ENCODE measurements at regions not wholly inside any gene's neighbourhood (a gene's known extent, or its start where the extent isn't known, plus 50 kb on each side); places are given as distances from the start of the nearest gene placed in this dataset.
"Not testable (repeated sequence)": the region's sequence is repeated elsewhere in the genome, so short reads cannot be mapped to it uniquely, and the experiment has no call there.

DNA sequence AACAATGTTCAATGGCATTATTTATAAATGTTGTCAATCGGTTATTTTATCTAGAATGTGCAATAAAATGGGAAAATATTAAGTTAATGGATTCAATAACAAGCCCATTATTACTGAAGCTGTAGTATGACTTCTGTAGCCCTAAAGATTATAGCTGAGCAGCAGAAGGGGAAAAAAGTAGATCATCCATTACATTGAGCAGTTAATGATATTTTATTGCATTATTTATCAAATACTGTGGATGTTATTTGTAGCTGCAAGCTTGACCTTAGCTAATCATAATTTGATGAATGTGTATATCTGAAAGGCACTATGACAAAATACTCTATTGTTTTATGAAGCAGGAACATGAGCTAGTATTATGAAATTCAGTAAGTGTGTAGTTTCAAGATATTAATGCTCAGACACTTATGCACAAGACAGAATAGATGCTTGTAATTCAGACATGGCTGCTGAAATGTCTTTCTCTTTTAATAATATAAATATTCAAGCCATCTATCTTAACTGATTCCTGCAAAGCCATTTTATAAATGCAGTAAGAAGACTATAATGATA lies 131.5 kb upstream of the MGAT4C start:
- intact Hi-C loops (cut with micrococcal nuclease), result no loop called here
- H3K4me3 Mint-ChIP-seq, result no peak overlapping the region
- CTCF ChIA-PET, result no interaction called here
- H3K27me3 Mint-ChIP-seq, result no peaks in the 10 kb centered on the region
- TF ChIP-seq, protein P1, sequence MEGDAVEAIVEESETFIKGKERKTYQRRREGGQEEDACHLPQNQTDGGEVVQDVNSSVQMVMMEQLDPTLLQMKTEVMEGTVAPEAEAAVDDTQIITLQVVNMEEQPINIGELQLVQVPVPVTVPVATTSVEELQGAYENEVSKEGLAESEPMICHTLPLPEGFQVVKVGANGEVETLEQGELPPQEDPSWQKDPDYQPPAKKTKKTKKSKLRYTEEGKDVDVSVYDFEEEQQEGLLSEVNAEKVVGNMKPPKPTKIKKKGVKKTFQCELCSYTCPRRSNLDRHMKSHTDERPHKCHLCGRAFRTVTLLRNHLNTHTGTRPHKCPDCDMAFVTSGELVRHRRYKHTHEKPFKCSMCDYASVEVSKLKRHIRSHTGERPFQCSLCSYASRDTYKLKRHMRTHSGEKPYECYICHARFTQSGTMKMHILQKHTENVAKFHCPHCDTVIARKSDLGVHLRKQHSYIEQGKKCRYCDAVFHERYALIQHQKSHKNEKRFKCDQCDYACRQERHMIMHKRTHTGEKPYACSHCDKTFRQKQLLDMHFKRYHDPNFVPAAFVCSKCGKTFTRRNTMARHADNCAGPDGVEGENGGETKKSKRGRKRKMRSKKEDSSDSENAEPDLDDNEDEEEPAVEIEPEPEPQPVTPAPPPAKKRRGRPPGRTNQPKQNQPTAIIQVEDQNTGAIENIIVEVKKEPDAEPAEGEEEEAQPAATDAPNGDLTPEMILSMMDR (IDR thresholded peaks at IDR 0.05), result no peak
- DNase-seq (no peak), ATAC-seq (ENCODE audit: low read depth) (no peak)
- peaks cover 4% of the 10 kb centered on the region for H3K9me3 Mint-ChIP-seq
- H3K36me3 Mint-ChIP-seq (ENCODE audit: low read depth), result no peaks in the 10 kb centered on the region
- no peaks in the 10 kb centered on the region for H3K4me1 Mint-ChIP-seq
- no peak overlapping the region for H3K27ac Mint-ChIP-seq
- POLR2A ChIA-PET, result no interaction called here

- H3K9me3 Mint-ChIP-seq; intact Hi-C loops (cut with micrococcal nuclease); H3K4me1 Mint-ChIP-seq: not testable (repeated sequence)
Observed at GRCh38 chr12:86383759-86384158, 127.6 kb upstream of the MGAT4C start.

DNA sequence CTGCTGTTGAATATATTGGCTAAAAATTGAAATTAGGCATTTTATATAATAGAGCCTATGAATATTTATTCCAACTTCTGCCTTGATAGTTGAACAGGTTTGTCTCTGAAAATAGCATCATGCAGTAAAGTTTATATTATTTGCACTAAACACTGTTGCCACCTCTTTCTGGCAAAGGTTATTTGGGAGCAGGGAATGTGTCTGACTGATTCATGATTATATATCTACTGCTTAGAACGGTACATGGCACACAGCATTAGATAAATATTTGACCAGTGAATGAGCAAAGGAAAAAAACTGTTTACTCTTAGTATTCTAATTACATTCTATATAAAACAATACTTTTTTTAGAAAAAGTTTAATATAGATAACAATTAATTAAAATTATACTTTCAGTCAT lies 123.1 kb upstream of the MGAT4C start:
- Mint-ChIP-seq H3K27me3 (no peaks in the 10 kb centered on the region), H3K4me3 (no peak overlapping the region), H3K4me1 (no peaks in the 10 kb centered on the region), H3K27ac (no peak overlapping the region), H3K36me3 (ENCODE audit: low read depth) (no peaks in the 10 kb centered on the region), H3K9me3 (no peaks in the 10 kb centered on the region)
- ChIA-PET POLR2A (no interaction called here), CTCF (no interaction called here)
- intact Hi-C loops (cut with micrococcal nuclease), result no loop called here
- TF ChIP-seq, protein P1 (IDR thresholded peaks at IDR 0.05), result no peak
- ATAC-seq (ENCODE audit: low read depth) (no peak), DNase-seq (no peak)

More at GRCh38 chr12:86383759-86384158, 127.6 kb upstream of the MGAT4C start:
- POLR2A ChIA-PET; H3K36me3 Mint-ChIP-seq (ENCODE audit: low read depth); H3K27me3 Mint-ChIP-seq; H3K27ac Mint-ChIP-seq; DNase-seq; H3K4me3 Mint-ChIP-seq; ATAC-seq (ENCODE audit: low read depth); CTCF ChIA-PET: not testable (repeated sequence)

- no peak for DNase-seq
- intact Hi-C loops (cut with micrococcal nuclease), result no loop called here
- Mint-ChIP-seq H3K4me3 (no peak overlapping the region), H3K27ac (no peak overlapping the region), H3K36me3 (ENCODE audit: low read depth) (no peaks in the 10 kb centered on the region), H3K27me3 (no peaks in the 10 kb centered on the region), H3K9me3 (no peaks in the 10 kb centered on the region), H3K4me1 (no peaks in the 10 kb centered on the region)
- TF ChIP-seq, protein P1 (IDR thresholded peaks at IDR 0.05), result no peak
- no peak for ATAC-seq (ENCODE audit: low read depth)
- CTCF ChIA-PET, result no interaction called here
- POLR2A ChIA-PET, result no interaction called here
Observed at GRCh38 chr12:86376052-86376451, 119.9 kb upstream of the MGAT4C start.

DNA sequence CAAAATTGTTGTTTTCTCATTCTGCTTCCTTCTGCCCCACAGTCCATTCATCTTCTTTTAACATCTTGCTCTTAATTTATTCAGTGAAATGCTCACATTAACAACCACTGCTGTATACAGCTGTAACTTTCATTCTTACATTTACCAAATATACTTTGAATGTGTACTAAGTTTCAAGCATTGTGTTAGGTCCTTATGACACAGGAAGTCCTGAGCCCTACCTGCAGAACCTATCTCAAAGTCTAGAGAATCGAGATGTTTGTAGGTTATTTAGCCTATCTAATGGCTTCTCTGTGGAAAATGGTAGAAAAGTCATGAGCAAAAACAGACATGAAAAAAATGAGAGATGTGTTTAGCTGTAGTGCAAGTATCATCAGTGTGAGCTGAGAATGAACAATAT lies 117.6 kb upstream of the MGAT4C start:
- no peaks in the 10 kb centered on the region for H3K27me3 Mint-ChIP-seq

More for the DNA sequence above, 117.6 kb upstream of the MGAT4C start:
- CTCF ChIA-PET, result no interaction called here
- POLR2A ChIA-PET, result no interaction called here
- DNase-seq, result no peak
- TF ChIP-seq, protein P1 (IDR thresholded peaks at IDR 0.05), result no peak
- no peak for ATAC-seq (ENCODE audit: low read depth)
- Mint-ChIP-seq H3K4me1 (no peaks in the 10 kb centered on the region), H3K4me3 (no peak overlapping the region), H3K9me3 (no peaks in the 10 kb centered on the region), H3K36me3 (ENCODE audit: low read depth) (no peaks in the 10 kb centered on the region), H3K27ac (no peak overlapping the region)
- intact Hi-C loops (cut with micrococcal nuclease), result no loop called here
